BE2C (cell line): ENCODE measurements at regions not wholly inside any gene's neighbourhood (a gene's known extent, or its start where the extent isn't known, plus 50 kb on each side); places are given as distances from the start of the nearest gene placed in this dataset.

Experiments used
- DNase-seq: peaks from one replicate; pipeline ENCODE4 v3.0.0-alpha.2; 2020
- H3K27me3 ChIP-seq: fragments of 250-450 bp; sonication (Bioruptor Pico); 2 replicates; pipeline ENCODE4 v1.5.1; 2020; ENCODE audit warnings: mild to moderate bottlenecking
- H3K36me3 ChIP-seq: fragments of 250-450 bp; sonication (Bioruptor Pico); 2 replicates; pipeline ENCODE4 v1.5.1; 2020; ENCODE audit warnings: mild to moderate bottlenecking
- H3K4me1 ChIP-seq: fragments of 250-450 bp; sonication (Bioruptor Pico); 2 replicates; pipeline ENCODE4 v1.5.1; 2020
- H3K4me3 ChIP-seq: 2 replicates; pipeline ENCODE4 v1.5.1; 2011; ENCODE audit warnings: low read depth, low read length
- H3K9me3 ChIP-seq: fragments of 250-450 bp; sonication (Bioruptor Pico); 2 replicates; pipeline ENCODE4 v1.5.1; 2020
- TF ChIP-seq, protein P1 (sequence below): IDR thresholded peaks from 2 replicates; pipeline ENCODE4 v1.5.1; 2012; ENCODE audit warnings: mild to moderate bottlenecking, low read depth, low read length

DNA sequence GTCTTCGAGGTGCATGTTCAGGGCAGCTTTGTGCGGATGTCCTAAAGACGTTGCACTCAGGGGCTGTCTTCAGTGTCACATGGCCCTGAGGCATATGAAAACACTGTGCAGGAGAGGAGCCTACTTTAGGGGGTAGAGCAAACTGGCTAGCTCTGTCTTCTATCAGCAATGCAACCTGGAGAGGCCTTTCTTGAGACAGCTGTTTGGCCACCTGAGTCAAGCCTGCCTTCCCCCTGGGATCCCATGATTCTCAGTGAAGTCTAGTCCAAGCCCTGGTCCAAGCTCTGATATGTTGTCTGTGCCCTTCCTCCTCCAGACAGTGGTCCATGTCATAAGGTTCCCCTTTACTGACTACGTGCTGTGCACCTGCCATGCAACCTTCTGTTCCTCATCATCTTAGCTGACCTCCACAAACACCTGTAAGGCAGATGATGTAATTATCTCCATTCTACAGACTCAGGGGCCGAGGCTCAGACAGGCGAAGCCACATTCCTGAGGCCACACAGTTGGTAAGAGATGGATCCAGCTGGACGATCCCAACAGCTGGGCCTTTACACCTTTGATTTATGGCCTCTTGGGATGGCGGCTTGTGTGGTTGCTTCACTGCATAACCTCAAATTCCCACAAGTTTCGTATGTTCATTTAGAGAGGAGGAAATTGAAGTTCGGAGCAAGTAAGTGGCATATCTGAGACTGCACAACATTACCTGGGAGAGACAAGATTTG lies 109.9 kb downstream of the COPS8 start:
- Histone ChIP-seq H3K4me3 (no peak overlapping the region), H3K27me3 (no peaks in the 10 kb centered on the region), H3K9me3 (no peaks in the 10 kb centered on the region; the same call in 1 of the 2 replicates), H3K36me3 (no peaks in the 10 kb centered on the region), H3K4me1 (peaks cover 8% of the 10 kb centered on the region)
- no peak for DNase-seq
- TF ChIP-seq, protein P1, sequence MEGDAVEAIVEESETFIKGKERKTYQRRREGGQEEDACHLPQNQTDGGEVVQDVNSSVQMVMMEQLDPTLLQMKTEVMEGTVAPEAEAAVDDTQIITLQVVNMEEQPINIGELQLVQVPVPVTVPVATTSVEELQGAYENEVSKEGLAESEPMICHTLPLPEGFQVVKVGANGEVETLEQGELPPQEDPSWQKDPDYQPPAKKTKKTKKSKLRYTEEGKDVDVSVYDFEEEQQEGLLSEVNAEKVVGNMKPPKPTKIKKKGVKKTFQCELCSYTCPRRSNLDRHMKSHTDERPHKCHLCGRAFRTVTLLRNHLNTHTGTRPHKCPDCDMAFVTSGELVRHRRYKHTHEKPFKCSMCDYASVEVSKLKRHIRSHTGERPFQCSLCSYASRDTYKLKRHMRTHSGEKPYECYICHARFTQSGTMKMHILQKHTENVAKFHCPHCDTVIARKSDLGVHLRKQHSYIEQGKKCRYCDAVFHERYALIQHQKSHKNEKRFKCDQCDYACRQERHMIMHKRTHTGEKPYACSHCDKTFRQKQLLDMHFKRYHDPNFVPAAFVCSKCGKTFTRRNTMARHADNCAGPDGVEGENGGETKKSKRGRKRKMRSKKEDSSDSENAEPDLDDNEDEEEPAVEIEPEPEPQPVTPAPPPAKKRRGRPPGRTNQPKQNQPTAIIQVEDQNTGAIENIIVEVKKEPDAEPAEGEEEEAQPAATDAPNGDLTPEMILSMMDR, result no peak

- TF ChIP-seq, protein P1, result no peak
- H3K27me3 ChIP-seq, result no peaks in the 10 kb centered on the region
- peaks cover 8% of the 10 kb centered on the region for H3K4me1 ChIP-seq
- H3K36me3 ChIP-seq, result no peaks in the 10 kb centered on the region
- no peak for DNase-seq
- no peak overlapping the region for H3K4me3 ChIP-seq
- no peaks in the 10 kb centered on the region; the same call in 1 of the 2 replicates for H3K9me3 ChIP-seq
Observed at GRCh38 chr2:237196409-237196808, 110.7 kb downstream of the COPS8 start.

DNA sequence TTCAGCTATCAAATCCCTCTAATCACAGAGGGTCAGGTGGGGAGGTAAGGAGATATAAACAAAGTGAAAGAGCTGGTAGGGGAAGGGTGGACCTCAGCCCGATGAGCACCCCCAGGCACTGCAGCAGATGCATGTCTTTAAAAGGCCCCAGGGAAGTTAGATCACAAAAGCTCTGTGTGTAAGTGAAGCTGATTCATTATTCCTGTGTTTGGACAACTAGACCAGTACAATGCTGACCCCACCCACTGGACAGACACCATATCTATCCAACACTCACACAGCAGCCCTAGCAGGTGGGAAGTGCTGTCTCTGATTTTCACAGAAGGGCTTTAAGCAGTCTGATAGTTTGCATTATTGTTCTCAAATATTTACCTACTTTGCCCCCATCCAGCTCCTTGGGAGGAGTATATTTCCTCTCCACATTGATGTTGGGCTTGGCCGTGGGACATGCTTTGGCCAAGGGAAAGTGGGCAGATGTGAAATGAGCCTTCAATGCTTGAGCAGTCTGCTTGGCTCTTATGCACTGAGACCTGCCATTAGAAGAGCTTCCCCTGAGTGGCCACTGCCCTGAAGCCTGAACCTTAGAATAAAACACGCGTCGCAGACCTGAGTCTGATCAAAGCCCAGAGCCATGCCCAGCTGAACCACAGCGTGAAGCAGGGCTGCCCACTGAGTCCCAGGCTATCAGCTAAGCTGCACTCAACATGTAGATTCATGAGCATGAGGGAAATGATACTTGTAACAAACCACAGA lies 111.4 kb downstream of the COPS8 start:
- Histone ChIP-seq H3K4me3 (no peak overlapping the region), H3K9me3 (no peaks in the 10 kb centered on the region), H3K4me1 (peaks cover 8% of the 10 kb centered on the region), H3K36me3 (no peaks in the 10 kb centered on the region), H3K27me3 (no peaks in the 10 kb centered on the region)
- DNase-seq, result no peak
- TF ChIP-seq, protein P1, result no peak

- Histone ChIP-seq H3K36me3 (no peaks in the 10 kb centered on the region), H3K9me3 (no peaks in the 10 kb centered on the region), H3K27me3 (no peaks in the 10 kb centered on the region), H3K4me1 (peaks cover 8% of the 10 kb centered on the region), H3K4me3 (no peak overlapping the region)
- TF ChIP-seq, protein P1, result no peak
- DNase-seq, result no peak
Observed at GRCh38 chr2:237198164-237198855, 112.6 kb downstream of the COPS8 start.

DNA sequence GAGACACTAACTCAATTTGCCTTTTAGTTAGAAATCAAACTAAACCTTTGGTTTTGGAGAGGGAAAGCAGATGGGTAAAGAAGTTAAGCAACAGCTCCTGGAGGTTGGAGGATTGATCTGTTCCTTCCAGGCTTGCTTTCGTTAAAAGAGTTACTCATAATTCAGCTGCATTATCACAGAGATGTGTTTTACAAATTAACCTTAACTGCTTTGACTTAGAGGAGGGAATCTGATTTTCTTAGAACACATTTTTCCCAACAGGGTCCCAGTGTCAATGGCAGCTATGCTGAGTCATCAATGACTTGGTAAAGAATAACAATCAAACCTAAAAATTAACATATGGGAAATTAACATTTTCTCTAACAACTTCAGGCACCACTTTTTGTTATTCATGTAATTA lies 113.4 kb downstream of the COPS8 start:
- Histone ChIP-seq H3K27me3 (no peaks in the 10 kb centered on the region), H3K36me3 (no peaks in the 10 kb centered on the region), H3K4me1 (peaks cover 8% of the 10 kb centered on the region), H3K4me3 (no peak overlapping the region), H3K9me3 (no peaks in the 10 kb centered on the region)
- DNase-seq, result no peak
- TF ChIP-seq, protein P1, result no peak
